Colon (tissue), 2 donors: ENCODE measurements at regions not wholly inside any gene's neighbourhood (a gene's known extent, or its start where the extent isn't known, plus 50 kb on each side); places are given as distances from the start of the nearest gene placed in this dataset.
"Not testable (repeated sequence)": the region's sequence is repeated elsewhere in the genome, so short reads cannot be mapped to it uniquely, and the experiment has no call there.

Source experiments
- FAIRE-seq: peaks from 2 replicates; lab custom pipeline; 2012; peaks lifted over from hg19 to GRCh38; lab: Jason Lieb, UNC
- donor health status: control.
- donor health status: control.

DNA sequence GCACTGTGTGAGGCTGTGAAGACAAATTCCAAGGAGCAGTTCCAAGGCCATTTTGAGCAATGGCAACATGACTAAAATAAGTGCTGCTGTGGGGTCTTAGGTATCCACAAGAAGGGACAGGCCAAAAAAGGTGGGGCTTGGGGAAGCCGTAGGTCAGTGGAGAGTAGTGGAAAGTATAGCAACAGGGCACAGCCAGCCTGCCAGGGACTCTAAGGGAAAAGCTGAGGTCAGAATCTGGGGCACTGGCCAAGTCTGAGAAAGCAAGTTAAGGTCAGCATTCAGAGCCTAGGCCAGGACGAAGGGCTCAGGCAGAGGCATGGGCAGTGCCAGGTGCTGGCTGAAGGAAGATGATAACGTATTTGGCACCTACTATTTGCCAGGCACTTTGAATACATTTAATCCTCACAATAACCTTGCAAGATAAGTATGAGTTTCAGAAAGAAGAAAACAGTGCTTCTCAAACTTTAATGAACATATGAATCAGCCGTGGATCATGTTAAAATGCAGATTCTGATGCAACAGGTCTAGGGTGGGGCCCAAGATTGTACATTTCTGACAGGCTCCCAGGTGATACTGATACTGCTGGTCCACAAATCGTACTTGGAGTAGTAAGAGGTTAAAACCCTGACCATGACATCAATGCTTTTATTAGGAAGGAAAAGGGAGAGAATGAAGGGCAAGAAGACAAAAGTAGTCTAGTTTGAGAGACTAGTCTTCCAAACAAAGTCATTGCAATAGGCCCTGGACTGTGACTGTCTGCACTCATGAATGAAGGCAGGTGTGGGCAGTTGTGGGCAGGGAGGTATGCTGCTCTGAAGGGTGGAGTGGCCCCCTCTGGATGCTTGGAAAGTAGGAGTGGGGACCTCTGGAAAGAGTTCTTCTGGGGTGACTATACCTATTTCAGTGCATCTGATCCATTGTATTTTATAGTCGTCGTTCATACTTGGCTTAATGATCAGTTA lies 106.3 kb upstream of the ANKRD28 start:
- no peak for FAIRE-seq

DNA sequence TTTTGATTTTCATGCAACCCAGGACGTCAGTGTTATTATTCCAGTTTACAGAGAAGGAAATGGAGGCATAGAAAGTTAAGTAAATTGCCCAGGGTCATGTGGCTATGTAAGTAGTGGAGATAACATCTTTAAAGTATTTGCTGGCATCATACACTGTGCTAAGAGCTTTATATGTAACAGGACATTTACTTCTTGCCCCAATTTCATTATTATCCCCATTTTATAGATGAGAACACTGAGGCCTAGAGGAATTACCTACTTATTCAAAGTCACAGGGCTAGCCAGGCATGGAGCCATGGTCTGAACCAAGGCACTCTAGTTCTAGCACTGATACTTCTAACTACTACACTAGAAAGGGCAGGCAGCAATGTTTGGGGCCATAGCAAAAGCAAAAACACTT lies 107.3 kb upstream of the ANKRD28 start:
- FAIRE-seq = no peak

DNA sequence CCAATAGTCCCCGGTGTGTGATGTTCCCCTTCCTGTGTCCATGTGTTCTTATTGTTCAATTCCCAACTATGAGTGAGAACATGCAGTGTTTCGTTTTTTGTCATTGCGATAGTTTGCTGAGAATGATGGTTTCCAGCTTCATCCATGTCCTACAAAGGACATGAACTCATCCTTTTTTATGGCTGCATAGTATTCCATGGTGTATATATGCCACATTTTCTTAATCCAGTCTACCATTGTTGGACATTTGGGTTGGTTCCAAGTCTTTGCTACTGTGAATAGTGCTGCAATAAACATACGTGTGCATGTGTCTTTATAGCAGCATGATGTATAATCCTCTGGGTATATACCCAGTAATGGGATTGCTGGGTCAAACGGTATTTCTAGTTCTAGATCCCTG lies 109.6 kb upstream of the ANKRD28 start:
- FAIRE-seq = not testable (repeated sequence)

DNA sequence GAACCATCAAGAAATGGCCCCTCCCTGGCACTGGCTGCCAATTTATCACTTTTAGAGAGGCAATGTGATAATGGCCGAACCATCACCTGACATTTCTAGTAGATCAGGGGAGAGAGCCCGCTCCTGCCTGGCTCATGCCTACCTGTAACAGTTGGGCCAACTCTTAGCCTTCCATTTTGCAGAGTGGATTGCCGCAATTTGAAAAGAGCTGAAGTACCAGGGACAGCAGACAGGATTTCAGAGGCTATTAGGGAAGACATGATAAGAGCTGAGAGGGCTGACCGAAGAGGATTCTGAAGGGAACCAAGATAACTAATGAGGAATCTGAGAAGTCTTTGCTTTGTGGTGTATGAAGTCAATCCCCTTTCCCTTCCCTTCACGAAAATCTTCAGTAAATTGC lies 121.2 kb upstream of the ANKRD28 start:
- FAIRE-seq = no peak

DNA sequence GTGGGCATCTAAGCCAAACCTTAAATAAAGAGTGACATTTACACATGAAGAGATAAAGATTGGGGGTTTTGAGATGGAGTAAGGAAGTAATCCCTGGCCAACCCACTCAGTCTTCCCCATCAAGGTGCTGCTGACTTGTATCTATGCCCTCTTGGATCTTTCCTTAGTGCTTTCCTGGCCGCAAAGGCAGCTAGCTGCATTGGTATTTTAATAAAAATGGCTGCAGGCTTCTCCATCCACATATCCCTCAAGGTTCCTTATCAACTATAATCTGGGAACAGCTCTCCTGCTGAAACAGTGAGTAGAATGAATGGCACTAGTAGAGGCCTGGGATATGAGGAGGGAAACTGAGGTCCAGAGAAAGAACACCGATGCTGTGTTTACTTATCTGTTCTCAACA lies 122.2 kb upstream of the ANKRD28 start:
- FAIRE-seq = no peak

DNA sequence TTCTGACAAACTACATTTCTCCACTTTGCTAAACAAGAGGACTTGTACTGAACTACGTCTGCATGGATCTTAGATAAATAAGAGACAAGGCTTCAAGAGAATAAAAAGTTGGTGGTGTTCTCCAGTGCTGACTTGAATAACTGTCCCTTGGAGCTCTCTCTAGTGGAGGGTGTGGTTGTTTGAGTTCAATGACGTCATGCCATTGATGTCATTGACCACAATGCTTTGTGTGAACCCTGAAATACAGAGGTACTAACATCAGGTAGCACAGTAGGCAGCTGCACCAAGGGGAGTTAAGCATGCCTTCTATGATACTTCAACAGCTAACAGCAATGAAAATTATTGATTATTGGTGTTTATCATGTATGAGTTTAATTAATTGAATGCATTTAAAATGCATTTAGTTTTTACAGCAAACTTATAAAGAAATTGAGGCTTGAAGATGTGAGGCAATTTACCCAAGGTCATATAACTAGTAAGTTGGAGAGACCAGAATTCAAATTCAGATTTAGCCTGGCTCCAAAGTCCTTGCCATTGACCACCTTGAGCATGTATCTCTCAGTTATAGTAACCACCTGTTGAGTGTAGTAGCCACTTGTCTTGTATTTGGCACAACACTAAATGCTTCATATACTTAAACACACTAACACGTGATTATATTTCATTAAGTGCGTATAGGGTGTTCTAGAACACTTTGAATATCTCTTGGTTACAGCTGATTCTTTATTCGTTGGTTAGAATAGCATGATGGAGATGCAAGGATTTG lies 126.0 kb upstream of the ANKRD28 start:
- no peak for FAIRE-seq

DNA sequence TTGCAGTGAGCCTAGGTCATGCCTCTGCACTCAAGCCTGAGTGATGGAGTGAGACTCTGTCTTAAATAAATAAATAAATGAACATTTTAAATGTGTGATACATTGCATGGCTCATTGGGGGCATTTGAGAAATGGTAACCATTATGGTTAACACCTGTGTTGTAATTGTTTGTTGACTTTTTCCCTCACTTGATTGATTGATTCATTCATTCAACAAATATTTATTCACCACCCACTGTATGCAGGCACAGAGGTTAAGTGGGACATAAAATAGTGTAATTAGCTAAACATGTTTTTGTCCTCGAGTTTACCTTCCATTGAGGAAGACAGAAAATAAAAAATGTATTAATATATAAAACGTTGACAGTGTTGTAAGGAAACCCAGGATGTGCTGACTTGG lies 127.1 kb upstream of the ANKRD28 start:
- no peak for FAIRE-seq

DNA sequence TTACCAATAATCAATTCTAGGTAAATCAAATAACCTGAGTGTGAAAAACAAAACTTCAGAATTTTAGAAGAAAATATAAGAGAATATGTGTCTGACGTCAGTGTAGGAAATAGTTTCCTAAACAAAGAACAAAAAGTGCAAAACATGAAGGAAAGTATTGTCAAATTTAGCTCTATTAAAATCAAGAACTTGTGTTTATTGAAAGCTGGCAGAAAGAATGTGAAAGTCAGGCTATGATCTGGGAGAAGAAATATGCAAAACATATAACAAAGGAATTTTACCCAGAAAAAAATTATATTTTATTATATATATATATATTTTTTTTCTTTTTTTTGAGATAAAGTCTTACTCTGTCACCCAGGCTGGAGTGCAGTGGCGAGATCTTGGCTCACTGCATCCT lies 129.1 kb upstream of the ANKRD28 start:
- no peak for FAIRE-seq

DNA sequence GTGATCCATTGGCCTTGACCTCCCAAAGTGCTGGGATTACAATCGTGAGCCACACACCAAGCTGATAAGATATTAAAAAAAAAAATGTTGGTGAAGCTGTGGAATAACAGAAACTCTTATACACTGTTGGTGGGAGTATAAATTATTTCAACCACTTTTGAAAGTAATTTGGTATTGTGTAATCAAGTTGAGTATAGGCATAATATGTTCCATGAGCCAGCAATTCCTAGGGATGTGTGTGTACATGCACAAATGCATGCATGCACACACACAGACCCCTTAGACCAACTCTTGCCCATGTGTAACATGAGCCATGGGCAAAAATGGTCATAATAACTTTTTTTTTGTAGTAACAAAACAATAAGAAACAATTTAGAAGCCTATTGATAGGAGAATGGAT lies 130.2 kb upstream of the ANKRD28 start:
- no peak for FAIRE-seq

DNA sequence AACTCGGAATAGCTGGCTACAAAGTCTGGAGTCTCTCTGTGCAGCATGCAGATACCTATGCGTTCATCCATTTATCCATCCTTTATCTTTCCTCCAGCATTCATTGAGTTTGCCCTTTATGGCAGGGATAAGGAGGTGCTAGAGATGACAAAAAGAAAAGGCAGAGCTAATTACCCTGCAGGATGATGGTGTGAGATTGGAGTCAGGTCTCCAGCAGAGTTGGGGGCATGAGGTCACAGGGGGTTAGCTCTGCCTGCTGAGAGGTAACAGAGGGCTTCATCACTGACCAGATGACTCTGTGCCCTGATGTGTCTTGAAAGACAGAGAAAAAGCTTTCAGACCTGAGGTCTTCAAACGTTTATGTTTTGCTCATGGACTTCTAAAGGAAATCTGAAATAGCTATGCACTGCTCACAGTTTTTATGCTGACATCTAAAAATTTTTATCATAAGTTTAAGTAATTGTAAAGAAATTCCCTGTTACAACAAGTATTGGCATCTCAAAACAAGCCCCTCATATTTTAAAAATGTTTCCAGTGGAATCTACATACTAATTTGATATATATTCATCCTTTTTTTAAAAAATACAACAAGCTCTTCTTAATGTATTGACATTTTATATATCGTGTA lies 132.3 kb upstream of the ANKRD28 start:
- peak; percentile 24 for FAIRE-seq

DNA sequence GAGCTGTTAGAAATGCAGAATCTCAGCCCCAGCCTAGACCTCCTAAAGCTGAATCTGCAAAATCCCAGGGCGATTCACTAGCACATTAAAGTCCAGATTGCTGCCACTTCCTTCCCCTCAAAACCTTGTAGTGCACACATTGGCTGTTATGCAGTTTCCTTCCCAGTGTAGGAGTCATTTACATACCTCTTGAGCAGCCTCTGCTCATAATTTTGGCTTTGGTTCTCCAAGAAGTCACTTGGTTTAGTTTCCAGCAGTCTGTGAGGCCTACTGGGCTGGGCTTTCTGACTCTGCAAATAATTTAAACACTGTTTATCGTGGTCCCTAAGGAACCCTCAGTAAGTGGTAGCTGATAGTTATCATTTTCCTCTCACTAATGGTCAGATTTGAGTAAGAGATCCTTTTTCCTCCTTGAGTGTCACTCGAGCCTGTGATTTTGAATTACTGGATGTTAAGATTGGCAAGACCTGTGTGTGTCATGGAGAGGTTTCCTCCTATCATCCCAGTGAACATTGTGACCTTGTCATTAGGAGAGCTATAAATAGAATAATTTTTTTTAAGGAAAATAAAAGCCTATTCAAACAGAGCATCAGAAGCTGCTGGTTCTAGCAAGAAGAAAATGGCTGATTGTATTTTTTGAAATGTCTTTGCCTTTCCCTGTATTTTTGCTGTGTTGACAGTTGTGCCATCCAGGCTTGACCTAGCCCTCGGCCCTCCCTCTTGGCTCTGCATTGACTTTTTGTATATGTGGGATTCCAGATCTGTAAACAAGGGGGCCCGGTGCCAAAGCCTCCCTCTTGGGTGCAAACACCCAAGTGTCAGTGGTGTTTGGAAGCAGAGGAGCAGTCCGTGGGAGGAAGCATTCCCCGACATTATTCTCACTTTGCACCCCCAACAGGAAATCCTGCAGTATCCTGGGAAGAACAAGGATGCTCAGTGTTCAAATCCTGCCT lies 134.8 kb upstream of the ANKRD28 start:
- no peak for FAIRE-seq

DNA sequence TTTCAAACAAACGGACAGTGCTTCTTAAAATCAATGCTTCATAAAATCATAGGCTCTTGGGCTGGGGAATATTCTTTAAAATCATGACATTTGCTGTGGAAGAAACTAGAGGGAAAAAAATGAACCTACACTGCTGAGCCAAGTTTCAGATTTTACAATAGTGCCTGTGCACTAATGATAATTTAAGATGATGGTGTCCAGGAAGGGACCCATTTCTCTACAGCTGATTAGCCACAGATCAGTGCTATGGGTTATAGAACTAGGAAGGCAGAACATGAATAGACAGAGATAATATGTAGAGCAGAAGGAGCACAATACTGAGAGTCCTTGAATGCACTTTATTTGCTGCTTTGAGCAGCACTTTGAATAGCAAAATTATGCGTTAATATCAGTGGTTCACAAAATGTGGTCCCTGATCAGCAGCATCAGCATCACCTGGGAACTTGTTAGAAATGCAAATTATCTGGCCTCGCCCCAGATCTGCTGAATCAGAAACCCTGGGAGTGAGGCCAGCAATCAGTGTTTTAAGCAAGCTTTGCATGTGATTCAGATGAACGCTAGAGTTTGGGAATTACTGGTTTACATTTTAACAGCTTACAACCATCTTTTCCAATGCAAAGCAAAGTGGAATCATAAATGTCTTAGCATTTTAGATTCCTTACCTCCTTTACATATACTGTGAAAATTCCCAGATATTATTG lies 135.8 kb upstream of the ANKRD28 start:
- no peak for FAIRE-seq

DNA sequence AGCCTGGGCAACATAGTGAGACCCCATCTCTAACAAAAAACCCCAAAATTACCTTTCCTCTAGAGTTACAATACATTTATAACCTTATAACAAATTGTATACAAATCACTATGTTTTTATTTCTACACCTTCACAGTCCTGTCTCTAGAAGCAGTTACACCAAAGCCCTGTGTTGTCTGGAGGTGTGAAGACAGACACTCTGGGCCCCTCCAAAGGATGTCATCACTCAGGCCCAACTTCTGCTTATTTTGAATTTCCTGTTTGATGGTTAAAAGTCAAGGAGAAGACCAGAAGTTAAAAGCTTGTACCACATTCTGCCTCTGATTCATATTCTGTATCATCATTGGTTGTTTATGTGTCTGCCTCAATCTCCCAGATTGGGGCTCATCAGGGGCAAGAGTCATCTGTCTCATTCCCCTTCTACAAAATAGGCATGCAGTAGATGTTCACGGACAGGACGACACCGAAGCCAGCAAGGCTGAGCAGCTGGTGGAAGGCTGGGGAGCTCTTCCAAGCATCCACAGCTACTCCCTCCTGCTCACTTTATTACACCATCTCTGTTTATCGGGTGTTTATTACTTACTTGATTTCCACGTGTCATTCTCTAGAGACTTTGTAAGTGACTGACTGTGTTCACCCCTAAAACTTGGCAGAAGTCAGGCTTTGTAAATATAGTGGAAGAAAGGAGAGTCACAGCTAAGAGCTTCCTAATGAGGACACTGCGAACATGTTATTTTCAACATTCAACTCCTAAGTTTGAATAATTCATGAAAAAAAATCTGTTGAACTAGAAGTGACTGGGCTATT lies 136.8 kb upstream of the ANKRD28 start:
- no peak for FAIRE-seq

DNA sequence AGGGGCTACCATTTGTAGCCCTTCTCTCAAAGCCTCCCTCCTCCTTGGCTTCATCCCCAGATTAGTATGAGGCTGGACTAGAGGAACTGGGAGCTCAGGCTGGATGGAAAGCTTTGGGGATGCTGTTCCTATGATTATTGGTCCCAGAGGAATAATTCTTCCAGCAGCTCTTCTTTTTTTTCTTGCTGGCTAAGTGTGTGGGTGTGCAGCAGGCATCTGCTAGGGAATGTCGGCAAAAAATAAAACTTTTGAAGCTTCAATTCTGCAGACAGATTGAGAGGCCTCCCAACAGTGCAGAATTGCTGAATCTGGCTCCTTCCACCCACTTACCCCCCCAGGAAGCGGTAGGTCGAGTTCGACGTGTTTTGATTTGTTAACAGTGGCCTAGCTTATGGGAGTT lies 138.5 kb upstream of the ANKRD28 start:
- FAIRE-seq = no peak

DNA sequence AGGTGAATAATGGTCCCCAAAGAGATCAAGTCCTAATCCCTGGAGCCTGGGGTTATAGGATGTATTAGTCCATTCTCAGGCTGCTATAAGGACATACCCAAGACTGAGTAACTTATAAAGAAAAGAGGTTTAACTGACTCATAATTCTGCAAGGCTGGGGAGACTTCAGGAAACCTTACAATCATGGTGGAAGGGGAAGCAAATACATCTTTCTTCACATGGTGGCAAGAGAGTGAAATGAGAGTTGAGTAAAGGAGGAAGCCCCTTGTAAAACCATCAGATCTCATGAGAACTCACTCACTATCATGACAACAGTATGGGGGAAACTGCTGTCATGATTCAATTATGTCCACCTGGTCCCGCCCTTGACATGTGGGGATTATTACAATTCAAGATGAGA lies 142.9 kb upstream of the ANKRD28 start:
- FAIRE-seq = no peak

DNA sequence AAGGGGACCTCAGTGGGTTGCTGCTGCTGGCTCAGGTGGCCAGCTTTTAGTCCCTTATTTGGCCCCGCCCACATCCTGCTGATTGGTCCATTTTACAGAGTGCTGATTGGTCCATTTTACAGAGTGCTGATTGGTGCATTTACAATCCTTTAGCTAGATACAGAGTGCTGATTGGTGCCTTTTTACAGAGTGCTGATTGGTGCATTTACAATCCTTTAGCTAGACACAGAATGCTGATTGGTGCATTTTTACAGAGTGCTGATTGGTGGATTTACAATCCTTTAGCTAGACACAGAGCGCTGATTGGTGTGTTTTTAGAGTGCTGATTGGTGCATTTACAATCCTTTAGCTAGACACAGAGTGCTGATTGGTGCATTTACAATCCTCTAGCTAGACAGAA lies 143.7 kb upstream of the ANKRD28 start:
- FAIRE-seq = not testable (repeated sequence)

DNA sequence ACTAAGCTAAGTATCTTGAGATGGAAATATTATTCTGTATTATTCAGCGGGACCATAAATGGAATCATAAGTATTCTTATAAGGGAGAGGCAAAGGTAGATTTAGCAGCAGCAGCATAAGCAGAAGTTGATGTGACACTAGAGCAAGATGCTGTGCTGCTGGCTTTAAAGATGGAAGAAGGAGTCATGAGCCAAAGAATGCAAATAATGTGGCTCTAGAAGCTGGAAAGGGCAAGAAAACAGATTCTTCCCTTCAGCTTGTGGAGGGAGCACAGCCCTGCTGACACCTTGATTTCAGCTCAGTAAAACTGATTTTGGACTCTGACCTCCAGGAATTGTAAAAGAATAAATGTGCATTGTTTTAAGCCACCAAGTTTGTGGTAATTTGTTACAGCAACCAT lies 144.2 kb upstream of the ANKRD28 start:
- no peak for FAIRE-seq

DNA sequence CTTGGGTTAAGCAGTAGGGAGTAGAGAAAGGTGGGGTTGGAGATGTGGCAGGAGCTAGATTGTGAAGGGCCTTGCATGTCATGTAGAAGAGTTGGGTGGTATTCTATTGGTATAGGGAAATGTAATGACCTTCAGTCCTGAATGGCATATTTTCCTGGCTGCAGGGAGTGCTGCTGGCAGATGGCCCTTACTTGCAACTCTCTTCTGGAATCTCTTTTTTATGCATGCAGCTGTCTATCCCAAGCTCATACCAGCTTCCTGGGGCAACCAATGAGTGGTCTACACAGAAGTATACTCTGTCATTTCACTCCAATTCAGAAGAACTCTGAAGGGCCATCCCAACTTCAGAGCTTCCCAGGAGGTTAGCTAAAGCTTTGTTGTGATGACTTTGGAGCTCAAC lies 144.7 kb upstream of the ANKRD28 start:
- no peak for FAIRE-seq

DNA sequence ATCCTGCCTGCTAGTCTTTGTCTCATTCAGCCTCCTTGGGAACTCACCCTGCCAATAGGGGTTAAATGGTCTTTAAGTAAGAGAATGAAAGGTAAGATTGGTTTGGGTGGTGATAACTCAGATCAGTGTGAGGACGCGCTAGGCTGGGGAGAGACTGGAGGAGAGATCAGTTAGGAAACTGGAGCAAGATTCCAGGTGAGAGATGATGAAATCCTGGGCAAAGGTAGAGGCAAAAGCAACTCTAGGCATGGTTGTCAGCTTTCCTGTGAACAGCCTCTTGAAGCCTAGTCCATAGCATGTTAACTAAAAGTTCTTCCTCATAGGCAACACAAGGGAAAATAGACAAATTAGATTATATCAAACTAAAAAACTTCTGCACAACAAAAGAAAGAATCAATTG lies 145.2 kb upstream of the ANKRD28 start:
- no peak for FAIRE-seq

DNA sequence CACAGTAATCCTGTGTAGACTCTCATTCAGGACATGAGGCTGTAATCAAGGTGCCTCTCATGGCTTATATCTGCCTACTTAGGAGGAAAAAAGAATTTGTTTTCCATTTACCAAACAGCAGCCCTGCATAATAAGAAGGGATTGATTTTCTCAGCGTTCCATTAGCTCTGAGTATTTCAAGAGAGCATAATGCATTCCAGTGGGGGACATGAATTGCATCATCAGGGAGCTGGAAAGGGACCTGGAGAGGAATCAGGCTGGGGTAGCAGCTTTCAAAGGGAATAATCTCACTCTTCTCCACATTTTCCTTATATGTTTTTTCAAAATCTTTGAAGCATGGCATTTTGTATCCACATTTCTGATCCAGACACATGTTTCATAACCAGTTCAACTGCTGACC lies 150.6 kb upstream of the ANKRD28 start:
- FAIRE-seq = no peak
